SK-N-SH treated with all-trans-retinoic acid at 6 μM for 48 hours (cell line): ENCODE measurements at regions not wholly inside any gene's neighbourhood (a gene's known extent, or its start where the extent isn't known, plus 50 kb on each side); places are given as distances from the start of the nearest gene placed in this dataset.

Experiments
- ARNTL ChIP-seq: fragments of 450-650 bp; formaldehyde crosslinking; IDR thresholded peaks from 2 replicates; pipeline ENCODE4 v1.5.0; 2020; ENCODE audit warnings: low read depth, mild to moderate bottlenecking, moderate library complexity, borderline replicate concordance
- CREB5 ChIP-seq: fragments of 250-450 bp; sonication (Bioruptor Pico); IDR thresholded peaks from 2 replicates; pipeline ENCODE4 v1.5.1; 2020; ENCODE audit warnings: low read depth, mild to moderate bottlenecking, moderate library complexity

- no peak for TF ChIP-seq ARNTL (CRISPR knock-in tag)
- no peak for TF ChIP-seq CREB5 (CRISPR knock-in tag)
These were observed 167.6 kb upstream of the DKK2 start for GRCh38 chr4:107203733-107204132.
